CD14-positive monocyte (primary cell): ENCODE measurements at regions not wholly inside any gene's neighbourhood (a gene's known extent, or its start where the extent isn't known, plus 50 kb on each side); places are given as distances from the start of the nearest gene placed in this dataset.
"Not testable (repeated sequence)": the region's sequence is repeated elsewhere in the genome, so short reads cannot be mapped to it uniquely, and the experiment has no call there.

Experiments used
- DNase-seq, 3 donors: peaks; one replicate each; pipeline ENCODE4 v3.0.0-alpha.2; 2011 to 2022
- H2AFZ ChIP-seq: 2 replicates; pipeline ENCODE4 v1.6.0; 2012; ENCODE audit warnings: mild to moderate bottlenecking, low read depth, low read length, inconsistent platforms; ENCODE audit not compliant: insufficient read depth, poor library complexity, severe bottlenecking
- H3K27ac ChIP-seq, 2 donors: 1 replicate in 1 of 2; 2 replicates in 1 of 2; pipeline ENCODE4 v1.5.1; 2012 to 2013; ENCODE audit warnings: low read length in 2 of 2, control low read depth in 1 of 2, inconsistent platforms in 1 of 2, low read depth in 1 of 2, mild to moderate bottlenecking in 1 of 2
- H3K27me3 ChIP-seq, 2 donors: one replicate each; pipeline versions ENCODE4 v1.6.0 to v1.6.1; 2011 to 2013; ENCODE audit warnings: low read length in 2 of 2; ENCODE audit not compliant: control insufficient read depth in 2 of 2, insufficient read depth in 2 of 2
- H3K36me3 ChIP-seq, 2 donors: replicated peaks in 1 of 2; 1 replicate in 1 of 2; 2 replicates in 1 of 2; pipeline versions ENCODE4 v1.5.1 to v1.6.1; 2012 to 2013; ENCODE audit warnings: low read length in 2 of 2, control low read depth in 1 of 2, inconsistent platforms in 1 of 2, mild to moderate bottlenecking in 1 of 2; ENCODE audit not compliant: insufficient read depth in 2 of 2, control insufficient read depth in 1 of 2
- H3K4me1 ChIP-seq, 2 donors: 1 replicate in 1 of 2; 2 replicates in 1 of 2; pipeline versions ENCODE4 v1.5.1 to v1.6.1; 2012 to 2013; ENCODE audit warnings: low read length in 2 of 2, control low read depth in 1 of 2, inconsistent platforms in 1 of 2, mild to moderate bottlenecking in 1 of 2, moderate library complexity in 1 of 2; ENCODE audit not compliant: insufficient read depth in 2 of 2, control insufficient read depth in 1 of 2
- H3K4me2 ChIP-seq: replicated peaks from 2 replicates; pipeline ENCODE3; 2012; ENCODE audit warnings: low read length, moderate library complexity, mild to moderate bottlenecking; ENCODE audit not compliant: poor library complexity, severe bottlenecking; ENCODE audit errors: extremely low read depth
- H3K4me3 ChIP-seq, 3 experiments: fragments of 200-600 bp in 1 of 3; sonication (generic) in 1 of 3; replicated peaks in 1 of 3; 1 replicate in 2 of 3; 2 replicates in 1 of 3; pipeline ENCODE4 v1.5.1; 2011 to 2013; ENCODE audit warnings: low read length in 3 of 3, mild to moderate bottlenecking in 3 of 3, control low read depth in 2 of 3, low read depth in 2 of 3, inconsistent platforms in 1 of 3, moderate library complexity in 1 of 3
- H3K79me2 ChIP-seq: 2 replicates; pipeline ENCODE4 v1.6.0; 2012; ENCODE audit warnings: mild to moderate bottlenecking, control low read depth, inconsistent platforms, low read length, moderate library complexity; ENCODE audit not compliant: insufficient read depth
- H3K9ac ChIP-seq: 2 replicates; pipeline ENCODE4 v1.6.0; 2017; ENCODE audit warnings: low read length, mild to moderate bottlenecking; ENCODE audit not compliant: insufficient read depth, poor library complexity, severe bottlenecking
- H3K9me3 ChIP-seq, 2 donors: replicated peaks in 1 of 2; 1 replicate in 1 of 2; 2 replicates in 1 of 2; pipeline versions ENCODE4 v1.5.1 to v1.6.1; 2012 to 2013; ENCODE audit warnings: low read length in 2 of 2, control low read depth in 1 of 2; ENCODE audit not compliant: control insufficient read depth in 1 of 2, insufficient read depth in 1 of 2
- H4K20me1 ChIP-seq: 2 replicates; pipeline ENCODE4 v1.6.0; 2012; ENCODE audit warnings: mild to moderate bottlenecking, low read length, control low read depth, moderate library complexity; ENCODE audit not compliant: insufficient read depth
- H3K27ac Mint-ChIP-seq, 7 donors: one replicate each; pipeline ENCODE4 v1.8.0; 2020; ENCODE audit warnings: mild to moderate bottlenecking in 7 of 7, mixed read lengths in 7 of 7, moderate library complexity in 6 of 7, inconsistent platforms in 2 of 7
- H3K27me3 Mint-ChIP-seq, 3 donors: one replicate each; pipeline ENCODE4 v1.8.0; 2021 to 2022; ENCODE audit warnings: low read depth in 3 of 3, mild to moderate bottlenecking in 3 of 3, mixed read lengths in 3 of 3, moderate library complexity in 3 of 3, inconsistent platforms in 1 of 3
- H3K36me3 Mint-ChIP-seq, 2 donors: one replicate each; pipeline ENCODE4 v1.8.0; 2020; ENCODE audit warnings: mixed read lengths in 2 of 2, inconsistent platforms in 1 of 2, mild to moderate bottlenecking in 1 of 2
- H3K4me1 Mint-ChIP-seq: one replicate; pipeline ENCODE4 v1.8.0; 2020; ENCODE audit warnings: mild to moderate bottlenecking, mixed read lengths
- H3K4me3 Mint-ChIP-seq, 2 donors: one replicate each; pipeline ENCODE4 v1.8.0; 2020; ENCODE audit warnings: mild to moderate bottlenecking in 2 of 2, mixed read lengths in 2 of 2, moderate library complexity in 1 of 2
- H3K9me3 Mint-ChIP-seq, 7 donors: one replicate each; pipeline ENCODE4 v1.8.0; 2020 to 2022; ENCODE audit warnings: mixed read lengths in 7 of 7, mild to moderate bottlenecking in 6 of 7, moderate library complexity in 6 of 7, inconsistent platforms in 2 of 7
- WGBS: methylation state at CpG from one replicate; pipeline ENCODE4 v1.1.5; 2013; ENCODE audit warnings: missing lambda C conversion rate; ENCODE audit not compliant: insufficient coverage; 5-methylcytosine and 5-hydroxymethylcytosine counted together
- intact Hi-C, 2 donors: fragments of 100-400 bp; cut with micrococcal nuclease; formaldehyde crosslinking; loops; one replicate each; pipeline versions ENCODE4 v1.15.0 to v1.15.1; 2023

DNA sequence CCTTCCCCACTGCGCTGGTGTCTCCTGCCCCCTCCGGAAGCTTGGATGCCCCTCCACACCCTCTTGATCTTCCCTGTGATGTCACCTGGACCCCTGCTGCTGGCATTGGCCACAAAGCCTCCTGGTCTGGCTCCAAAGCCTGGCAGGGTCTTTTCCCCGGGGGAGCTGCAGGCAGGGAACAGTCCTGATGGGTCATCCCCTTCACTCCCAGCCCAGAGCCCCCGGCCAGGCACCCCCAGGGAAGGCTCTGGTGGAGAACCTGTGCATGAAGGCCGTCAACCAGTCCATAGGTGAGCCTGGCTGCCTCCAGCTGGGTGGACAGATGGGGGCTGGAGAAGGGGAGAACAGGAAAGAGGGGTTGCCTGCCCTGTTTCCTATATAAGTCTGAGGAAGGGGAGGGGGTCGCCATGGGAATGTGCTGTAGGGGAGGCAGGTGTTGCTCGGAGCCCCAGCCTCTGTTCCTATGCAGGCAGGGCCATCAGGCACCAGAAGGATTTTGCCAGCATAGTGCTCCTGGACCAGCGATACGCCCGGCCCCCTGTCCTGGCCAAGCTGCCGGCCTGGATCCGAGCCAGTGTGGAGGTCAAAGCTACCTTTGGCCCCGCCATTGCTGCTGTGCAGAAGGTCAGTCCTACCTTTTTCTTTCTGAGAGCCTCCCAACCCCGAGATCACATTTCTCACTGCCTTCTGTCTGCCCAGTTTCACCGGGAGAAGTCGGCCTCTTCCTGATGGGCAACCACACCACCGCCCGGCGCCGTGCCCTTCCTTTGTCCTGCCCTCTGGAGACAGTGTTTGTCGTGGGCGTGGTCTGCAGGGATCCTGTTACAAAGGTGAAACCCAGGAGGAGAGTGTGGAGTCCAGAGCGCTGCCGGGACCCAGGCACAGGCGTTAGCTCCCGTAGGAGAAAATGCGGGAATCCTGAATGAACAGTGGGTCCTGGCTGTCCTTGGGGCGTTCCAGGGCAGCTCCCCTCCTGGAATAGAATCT is 104.5 kb upstream of the PZP start:
- H4K20me1 ChIP-seq, DNase-seq, H3K36me3 ChIP-seq, H3K27ac Mint-ChIP-seq, H3K4me3 Mint-ChIP-seq, H3K4me2 ChIP-seq, H3K4me1 ChIP-seq, H3K9ac ChIP-seq, H3K9me3 ChIP-seq, H3K27ac ChIP-seq, H3K27me3 Mint-ChIP-seq, intact Hi-C loops, H3K79me2 ChIP-seq, H3K9me3 Mint-ChIP-seq, H3K27me3 ChIP-seq, H2AFZ ChIP-seq, H3K4me1 Mint-ChIP-seq, H3K4me3 ChIP-seq: not testable (repeated sequence)
- H3K36me3 Mint-ChIP-seq = peaks cover 3 to 32% of the 10 kb centered on the region in 2 donors
- 96% methylated on average over 6 of the region's 28 CpGs for whole genome bisulfite sequencing

DNA sequence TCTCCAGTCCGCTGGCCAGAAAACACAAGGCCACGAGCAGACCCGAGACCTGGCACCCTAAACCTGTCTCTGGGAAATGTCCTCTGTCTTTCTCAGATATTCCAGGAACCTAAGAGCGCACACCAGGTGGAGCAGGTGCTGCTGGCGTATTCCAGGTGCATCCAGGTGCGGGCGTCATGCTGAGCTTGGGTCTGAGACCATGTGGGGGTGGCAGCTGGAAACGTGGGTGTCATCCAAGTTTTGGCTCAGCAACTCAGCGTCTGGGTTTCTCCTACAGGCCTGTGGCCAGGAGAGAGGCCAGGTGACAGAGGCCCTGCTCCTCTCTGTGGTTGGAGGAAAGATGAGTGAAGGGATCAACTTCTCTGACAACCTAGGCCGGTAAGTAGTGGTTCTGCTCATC is 103.3 kb upstream of the PZP start:
- H3K4me2 ChIP-seq, H3K9ac ChIP-seq, H2AFZ ChIP-seq, H3K27me3 Mint-ChIP-seq, H4K20me1 ChIP-seq, H3K36me3 ChIP-seq, H3K79me2 ChIP-seq, H3K4me3 Mint-ChIP-seq, H3K9me3 ChIP-seq, DNase-seq, H3K27ac ChIP-seq, H3K4me3 ChIP-seq, intact Hi-C loops, H3K9me3 Mint-ChIP-seq, H3K4me1 Mint-ChIP-seq, H3K4me1 ChIP-seq, H3K27me3 ChIP-seq: not testable (repeated sequence)
- peaks cover 3 to 32% of the 10 kb centered on the region in 2 donors for H3K36me3 Mint-ChIP-seq
- H3K27ac Mint-ChIP-seq = peak overlapping the region in 1 of 7 donors; percentile 66
- 96% methylated on average over 9 of the region's 10 CpGs for WGBS

GRCh38 chr12:9310645-9311044 is 102.5 kb upstream of the PZP start:
- H3K4me2 ChIP-seq, H3K79me2 ChIP-seq, H3K27me3 Mint-ChIP-seq, H3K4me3 ChIP-seq, DNase-seq, H3K4me3 Mint-ChIP-seq, H3K9me3 Mint-ChIP-seq, H3K4me1 ChIP-seq, H3K27me3 ChIP-seq, H2AFZ ChIP-seq, intact Hi-C loops, H3K9ac ChIP-seq, H4K20me1 ChIP-seq, H3K9me3 ChIP-seq, H3K4me1 Mint-ChIP-seq, H3K36me3 ChIP-seq, H3K27ac ChIP-seq: not testable (repeated sequence)
- Mint-ChIP-seq H3K36me3 (peaks cover 3 to 32% of the 10 kb centered on the region in 2 donors), H3K27ac (peak overlapping the region in 1 of 7 donors; percentile 36)
- WGBS = no CpG with 5 or more reads among the region's 7 CpGs

- H3K4me1 ChIP-seq, H3K4me2 ChIP-seq, H3K4me3 ChIP-seq, H3K4me1 Mint-ChIP-seq, H3K4me3 Mint-ChIP-seq, intact Hi-C loops, H3K27me3 ChIP-seq, H3K9me3 Mint-ChIP-seq, DNase-seq, H3K27me3 Mint-ChIP-seq, H3K27ac ChIP-seq, H3K79me2 ChIP-seq, H3K36me3 ChIP-seq, H3K9me3 ChIP-seq, H2AFZ ChIP-seq, H3K9ac ChIP-seq, H4K20me1 ChIP-seq: not testable (repeated sequence)
- Mint-ChIP-seq H3K36me3 (peaks cover 7 to 39% of the 10 kb centered on the region in 2 donors), H3K27ac (peak overlapping the region in 2 of 7 donors; percentile 31 to 60)
- no CpG with 5 or more reads among the region's 12 CpGs for WGBS
Observed at GRCh38 chr12:9309749-9310148, 101.6 kb upstream of the PZP start.
